Pons (tissue), 1 donor: ENCODE measurements at regions not wholly inside any gene's neighbourhood (a gene's known extent, or its start where the extent isn't known, plus 50 kb on each side); places are given as distances from the start of the nearest gene placed in this dataset.

Experiments used
- DNase-seq: peaks from one replicate; pipeline ENCODE4 v3.0.0-alpha.2; 2016; ENCODE audit warnings: low spot score

DNA sequence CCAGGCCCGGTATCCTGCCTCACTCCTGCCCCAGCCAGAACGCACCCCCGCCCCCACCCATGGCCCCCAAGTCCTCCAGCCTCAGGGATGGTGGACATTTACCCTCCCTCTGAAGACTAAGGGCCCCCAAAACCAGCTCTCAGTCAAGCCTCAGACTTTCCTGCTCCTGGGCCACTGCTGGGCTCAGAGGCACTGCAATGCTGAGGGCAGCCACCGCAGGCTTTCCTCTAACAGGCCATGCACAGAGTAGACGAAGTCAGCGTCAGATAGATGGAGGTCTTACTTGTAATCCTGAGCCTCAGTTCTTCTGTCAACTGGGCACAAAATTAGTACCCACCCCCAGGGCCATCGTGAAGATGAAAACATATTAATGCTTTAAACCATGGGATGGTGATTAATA lies 92.6 kb downstream of the TTC32 start:
- no peak for DNase-seq

DNA sequence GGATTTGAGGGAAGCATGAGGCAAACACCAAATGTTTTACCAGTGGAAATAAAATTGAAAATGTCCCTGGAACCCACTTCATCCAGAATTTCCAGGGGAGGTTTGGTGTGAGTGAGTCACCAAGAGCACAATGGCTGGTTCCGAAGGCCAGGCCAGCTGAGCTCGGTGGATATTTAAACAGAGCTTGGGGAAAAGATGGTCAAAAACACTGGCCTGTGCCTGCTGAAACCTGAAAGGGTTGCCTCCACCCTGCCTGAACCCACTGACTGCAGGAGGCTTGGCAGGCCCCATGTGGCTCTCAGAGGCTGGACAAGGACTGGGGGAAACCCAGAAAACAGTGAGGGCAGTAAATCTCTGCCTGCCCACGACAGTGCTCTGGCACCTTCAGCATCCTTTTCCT lies 93.9 kb downstream of the TTC32 start:
- DNase-seq = no peak

DNA sequence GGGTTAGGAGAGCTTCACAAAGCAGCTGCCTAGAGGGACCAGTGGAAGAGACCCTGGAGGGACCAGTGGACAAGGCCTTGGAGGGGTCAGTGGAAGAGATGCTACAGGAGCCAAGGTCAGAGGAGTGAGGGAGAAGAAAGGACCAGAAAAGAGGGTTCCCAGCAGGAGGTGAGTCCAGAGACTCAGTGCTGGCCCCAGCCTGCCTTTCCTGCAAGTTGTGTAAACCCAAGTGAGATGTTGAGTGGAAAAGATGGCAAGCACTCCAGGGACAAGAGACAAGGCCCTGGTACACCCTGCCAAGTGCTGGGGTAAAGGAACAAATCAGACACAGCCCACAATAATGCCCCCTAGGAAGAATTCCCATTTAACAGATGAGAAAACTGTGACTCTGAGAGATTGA lies 94.4 kb downstream of the TTC32 start:
- DNase-seq = no peak

DNA sequence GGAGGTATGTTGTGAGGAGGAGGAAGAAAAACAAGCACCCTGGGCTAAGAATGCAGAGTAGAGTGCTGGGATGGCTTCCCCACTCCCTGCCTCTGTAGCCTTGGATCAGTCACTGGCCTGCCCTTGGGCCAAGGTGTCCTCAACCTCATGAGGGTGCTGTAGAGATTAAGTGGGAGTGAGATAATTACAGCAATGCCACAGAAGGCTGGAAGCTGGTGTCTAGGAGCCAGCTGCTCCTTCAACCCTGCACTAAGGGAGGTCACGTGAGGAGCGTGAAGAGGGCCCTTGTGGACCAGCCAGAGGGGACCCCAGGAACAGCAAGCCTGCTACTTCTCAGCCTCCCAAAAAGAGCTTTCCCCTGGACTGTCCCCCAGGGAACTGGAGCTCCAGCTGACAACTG lies 95.2 kb downstream of the TTC32 start:
- DNase-seq = no peak

DNA sequence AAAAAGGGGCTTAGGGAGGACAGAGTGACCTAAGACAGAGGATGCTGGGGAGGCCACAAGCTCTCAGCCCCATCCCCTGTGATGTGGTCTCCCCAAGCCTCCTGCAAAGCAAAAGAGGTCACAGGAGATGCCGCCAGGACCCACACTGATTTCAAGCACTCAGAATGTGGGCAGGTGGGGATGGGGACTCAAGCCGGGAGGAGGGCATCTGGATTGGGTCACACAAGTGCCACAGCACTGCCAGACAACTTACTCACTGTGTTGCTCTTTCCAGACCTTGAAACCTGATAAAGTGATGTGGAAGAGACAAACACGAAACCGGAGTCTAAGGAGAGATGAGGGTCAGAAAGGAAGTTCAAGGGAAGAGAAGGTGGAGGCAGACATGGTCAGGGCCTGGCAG lies 95.7 kb downstream of the TTC32 start:
- no peak for DNase-seq

DNA sequence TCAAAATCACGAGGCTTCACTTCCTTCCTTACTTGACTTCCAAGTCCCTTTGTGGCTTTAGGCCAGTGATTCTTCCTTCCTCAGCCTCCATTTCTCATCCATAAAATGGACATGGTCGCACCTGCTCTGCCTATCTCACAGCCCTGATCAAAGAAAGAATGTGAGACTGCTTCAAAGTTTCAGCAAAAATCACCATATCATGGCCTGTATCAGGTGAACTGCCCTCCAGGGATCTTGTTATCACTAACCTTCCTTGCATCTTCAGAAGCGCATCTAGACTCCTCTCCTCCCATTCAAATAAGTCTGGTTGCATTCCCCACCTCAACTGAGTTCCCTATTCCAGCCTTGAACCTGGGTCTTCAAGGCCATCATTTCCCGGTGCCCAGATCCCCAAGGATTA lies 96.5 kb downstream of the TTC32 start:
- no peak for DNase-seq

DNA sequence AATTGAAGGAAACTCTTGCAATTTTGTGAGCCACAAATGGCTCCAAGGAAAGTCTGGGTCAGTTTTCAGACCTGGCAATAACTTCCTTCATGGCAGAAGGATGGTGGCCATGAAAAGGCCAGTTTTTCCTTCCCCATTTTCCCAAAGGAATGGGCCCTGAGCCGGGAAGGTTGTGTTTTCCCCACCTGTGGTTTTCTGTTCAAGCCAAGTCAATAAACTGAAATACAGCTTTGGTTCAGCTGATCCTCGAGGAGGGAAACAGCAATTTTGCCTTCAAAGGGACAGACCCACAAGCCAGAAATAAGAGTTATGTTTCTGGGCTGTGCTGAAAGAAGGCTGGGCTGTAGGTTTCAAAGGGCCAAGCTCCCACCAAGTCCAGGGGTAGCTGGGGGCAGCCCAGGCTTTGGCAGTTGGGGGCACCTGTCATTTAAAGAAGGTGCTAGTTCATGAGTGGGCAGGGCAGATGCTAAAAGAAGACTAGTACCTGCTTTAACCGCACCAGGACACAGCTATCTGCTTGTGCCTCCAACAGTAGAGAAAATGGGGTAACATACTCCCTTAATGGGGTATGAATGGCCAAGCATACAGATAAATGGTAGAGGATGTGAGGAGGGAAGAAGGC lies 97.0 kb downstream of the TTC32 start:
- DNase-seq = no peak

DNA sequence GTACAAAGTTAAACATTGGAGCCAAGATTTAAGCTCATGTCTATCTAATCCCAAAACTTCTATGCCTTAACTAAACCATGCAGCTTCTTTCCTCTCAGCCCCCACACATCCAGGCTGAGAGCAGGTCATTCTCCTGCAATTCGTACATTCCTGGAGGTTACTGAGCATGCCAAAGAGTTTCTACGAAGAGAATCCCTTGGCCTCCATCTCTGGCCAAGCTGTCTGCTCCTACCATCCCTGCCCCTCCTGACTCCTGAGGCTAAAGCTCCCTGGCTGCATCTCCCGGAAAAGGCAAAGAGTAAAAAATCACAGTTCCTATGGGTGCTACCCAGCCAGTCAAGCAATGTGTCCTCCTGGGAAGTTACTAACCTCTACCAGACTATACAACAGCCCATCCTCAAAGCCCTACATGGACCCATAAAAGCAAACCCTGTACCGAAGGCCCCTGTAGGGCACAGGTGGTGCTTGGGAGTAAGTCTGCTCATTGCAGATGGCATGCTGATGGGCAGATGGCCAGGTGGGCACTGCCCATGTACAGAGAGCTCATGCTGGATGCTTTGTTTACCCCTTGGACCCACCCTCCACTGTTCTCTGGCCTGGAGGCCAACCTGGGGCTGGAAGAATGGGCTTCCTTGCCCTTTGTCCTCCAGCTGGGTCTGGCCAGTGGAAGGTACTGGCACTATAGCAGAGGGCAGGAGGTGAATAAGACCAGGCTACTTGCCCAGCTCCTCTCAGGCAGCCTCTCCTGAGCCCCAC lies 99.5 kb downstream of the TTC32 start:
- DNase-seq = no peak

- DNase-seq = no peak
These were observed 100.3 kb downstream of the TTC32 start for GRCh38 chr2:19801367-19802080.

- DNase-seq = no peak
These were observed 101.0 kb downstream of the TTC32 start for GRCh38 chr2:19800796-19801195.

DNA sequence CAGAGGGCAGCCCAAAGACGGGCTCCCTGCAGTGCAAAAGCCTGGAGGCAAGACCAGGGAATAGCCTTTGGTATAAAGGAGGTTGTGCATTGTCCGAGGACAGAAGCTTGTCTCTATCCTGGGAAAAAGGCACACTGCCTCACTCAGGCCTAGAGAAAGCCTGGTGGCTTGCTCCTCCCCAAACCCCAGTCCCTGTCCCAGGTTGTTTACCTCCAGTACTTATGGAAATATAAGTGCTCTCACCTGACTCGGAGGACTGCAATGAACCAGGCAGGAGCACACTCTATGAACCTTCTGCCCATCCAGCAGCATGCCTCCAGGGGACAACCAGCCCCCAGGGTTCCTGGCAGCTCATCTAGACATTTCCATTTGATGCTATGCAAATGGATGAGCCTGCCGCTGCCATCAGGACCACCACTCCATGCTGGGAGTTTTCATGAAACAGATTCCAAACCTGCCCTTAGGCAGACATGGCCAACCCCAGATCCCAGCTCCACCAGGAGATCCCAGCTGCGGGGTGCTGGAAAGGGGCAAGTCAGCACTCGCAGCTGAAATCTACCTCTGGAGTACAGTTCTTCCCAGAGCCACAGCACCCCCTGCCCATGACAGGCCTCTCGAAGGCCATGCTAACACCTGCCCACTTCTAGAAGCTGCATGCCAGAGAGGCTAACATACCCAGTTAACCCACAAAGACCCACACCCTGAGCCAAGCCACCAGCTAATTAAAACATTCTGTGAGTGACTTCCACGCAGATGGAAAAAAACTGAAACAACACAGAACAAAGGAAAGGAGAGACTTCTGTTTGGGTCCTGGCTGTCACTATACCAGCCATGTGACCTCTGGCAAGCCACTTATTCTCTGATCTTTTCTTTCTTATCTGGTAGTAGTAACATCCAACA lies 101.7 kb downstream of the TTC32 start:
- DNase-seq = no peak

DNA sequence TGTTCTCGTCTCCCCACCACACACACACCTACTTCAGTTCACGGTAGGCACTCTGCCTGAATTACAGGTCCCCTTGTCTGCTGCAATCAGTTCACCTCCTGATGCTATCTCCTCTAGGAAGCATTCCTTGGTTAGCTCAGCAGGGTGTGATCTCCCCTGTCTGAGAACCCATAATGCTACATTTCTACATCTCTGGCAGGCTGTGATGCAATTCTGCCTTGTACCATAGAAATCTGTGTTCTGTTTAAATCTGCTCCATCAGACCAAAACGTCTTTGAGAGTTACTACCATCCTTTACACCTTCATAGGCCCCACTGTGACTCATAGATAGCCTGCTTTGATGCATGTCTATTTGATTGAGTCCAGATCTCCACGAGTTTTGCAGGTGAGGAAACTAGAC lies 103.9 kb downstream of the TTC32 start:
- DNase-seq = no peak

DNA sequence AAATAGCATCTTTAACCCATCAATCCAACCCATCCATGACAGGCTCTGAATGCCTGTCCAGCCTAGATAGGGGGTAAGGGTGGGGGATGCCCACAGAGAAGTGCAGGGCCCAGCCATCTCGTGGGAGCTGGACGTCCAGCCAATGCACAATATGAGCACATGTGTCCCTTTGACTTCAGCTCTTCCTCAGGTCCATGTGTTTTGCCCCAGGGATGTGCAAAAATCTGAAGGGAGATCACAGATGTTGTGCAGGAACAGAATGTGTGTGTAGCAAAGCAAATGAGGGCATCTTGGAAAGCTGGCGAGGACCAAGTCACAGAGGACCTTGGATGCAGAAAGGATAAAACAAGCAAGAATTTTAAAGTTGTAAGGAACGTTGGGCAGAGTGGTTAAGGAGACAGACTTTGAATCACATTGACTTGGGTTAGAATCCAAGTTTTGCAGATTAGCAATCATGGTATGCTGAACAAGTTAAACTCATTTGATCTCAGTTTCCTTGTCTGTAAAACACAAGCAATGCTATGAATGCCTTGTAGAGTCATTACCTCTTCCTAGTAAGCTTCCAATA lies 104.5 kb downstream of the TTC32 start:
- no peak for DNase-seq

DNA sequence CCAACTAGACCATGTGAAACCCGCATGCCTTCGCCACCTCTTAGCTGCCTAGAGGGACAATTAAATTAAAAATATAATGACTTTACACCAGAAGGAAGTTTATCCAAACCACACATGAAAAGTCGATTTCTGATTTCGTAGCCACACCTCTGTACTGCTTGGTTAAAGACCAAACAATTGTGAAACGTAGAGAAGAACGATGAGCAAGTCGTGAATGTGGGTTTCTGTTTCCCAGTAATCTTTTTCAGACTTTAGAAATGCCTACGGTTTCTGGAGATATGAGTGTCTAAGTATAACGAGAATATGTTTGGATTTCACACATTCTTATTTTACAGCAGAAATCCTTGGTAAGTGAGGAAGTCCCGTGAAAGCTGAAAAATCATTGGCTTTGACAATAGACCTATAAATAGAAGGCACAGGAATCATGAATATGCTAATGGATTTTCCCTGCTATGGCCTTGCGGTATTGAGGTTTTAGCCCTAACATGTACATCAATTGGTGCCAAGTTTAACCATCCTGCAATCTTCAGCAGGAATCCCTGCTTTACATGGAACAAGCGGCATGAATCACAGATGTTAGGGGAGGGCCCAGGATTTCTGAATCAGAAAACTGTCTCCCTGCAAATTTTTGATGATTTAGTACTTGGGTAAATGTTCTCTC lies 105.6 kb downstream of the TTC32 start:
- no peak for DNase-seq

- no peak for DNase-seq
These were observed 108.5 kb downstream of the TTC32 start for GRCh38 chr2:19793132-19793750.

DNA sequence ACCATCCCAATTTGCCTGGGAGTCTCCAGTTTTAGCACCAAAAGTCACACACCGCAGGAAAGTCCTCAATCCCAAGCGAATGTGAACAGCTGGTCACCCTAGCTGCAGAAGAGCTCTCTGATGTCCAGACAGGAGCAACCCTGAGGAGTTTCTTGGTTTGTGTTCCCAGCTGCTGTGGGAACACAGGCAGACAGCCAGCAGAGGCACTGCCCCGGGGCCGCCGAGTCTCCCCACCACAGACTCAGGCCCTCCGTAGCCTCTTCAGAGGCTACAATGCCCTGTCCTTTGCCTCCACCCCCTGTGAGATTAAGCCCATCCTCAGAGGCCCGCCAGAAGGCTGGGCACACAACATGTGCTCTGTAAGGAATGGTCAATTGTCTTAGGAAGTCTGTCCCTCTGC lies 111.5 kb downstream of the TTC32 start:
- no peak for DNase-seq

DNA sequence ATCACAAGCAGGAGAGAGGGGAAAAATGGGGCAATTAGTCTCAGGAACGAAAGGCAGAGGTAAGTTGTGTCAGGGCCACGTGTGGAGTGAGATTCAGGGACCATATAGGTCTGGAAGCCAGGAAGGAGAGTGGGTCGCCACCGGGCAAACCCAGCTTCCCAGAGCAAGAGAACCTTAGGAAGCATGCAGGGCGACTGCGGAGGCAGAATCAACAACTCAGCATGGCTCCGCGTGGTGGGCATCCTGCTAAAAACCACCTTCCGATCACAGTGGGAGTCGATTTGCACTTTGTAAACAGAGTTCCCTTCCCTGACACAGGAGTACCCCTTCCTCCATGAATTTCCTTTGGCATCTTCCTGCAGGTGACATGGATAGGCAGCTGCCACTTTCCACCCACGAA lies 114.6 kb downstream of the TTC32 start:
- DNase-seq = no peak

DNA sequence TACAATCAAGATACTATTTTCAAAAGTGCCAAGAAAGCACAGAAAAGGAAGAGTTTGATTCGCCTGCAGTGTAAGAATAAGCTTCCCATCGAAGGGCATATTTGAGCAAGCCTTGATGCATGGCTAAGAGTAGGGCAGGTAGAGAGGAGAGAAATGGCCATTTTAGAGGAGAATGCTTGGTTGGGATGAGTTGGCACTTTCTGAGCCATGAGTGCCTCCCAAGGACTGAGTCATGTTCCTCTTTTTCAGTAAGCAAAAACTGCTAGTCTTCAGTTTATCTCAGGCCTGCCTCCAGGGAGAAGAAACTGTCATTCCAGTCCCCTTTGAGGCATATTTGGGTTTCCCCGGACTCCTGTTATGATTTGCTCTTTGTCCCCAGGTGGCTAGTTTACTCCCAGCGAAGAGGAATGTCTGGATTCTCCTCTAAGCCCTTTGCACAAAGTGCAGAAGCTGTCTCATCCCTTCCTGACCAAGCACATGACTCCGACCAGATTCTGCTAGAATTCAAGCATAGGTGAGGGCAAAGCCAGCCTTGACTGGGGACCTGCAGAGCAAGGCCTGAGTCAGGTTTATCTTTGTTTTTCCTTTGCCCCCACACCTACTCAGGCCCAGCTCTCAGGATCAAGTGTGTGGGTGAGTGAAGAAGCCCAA lies 115.2 kb downstream of the TTC32 start:
- no peak for DNase-seq

- DNase-seq = no peak
These were observed 115.9 kb downstream of the TTC32 start for GRCh38 chr2:19785867-19786266.

DNA sequence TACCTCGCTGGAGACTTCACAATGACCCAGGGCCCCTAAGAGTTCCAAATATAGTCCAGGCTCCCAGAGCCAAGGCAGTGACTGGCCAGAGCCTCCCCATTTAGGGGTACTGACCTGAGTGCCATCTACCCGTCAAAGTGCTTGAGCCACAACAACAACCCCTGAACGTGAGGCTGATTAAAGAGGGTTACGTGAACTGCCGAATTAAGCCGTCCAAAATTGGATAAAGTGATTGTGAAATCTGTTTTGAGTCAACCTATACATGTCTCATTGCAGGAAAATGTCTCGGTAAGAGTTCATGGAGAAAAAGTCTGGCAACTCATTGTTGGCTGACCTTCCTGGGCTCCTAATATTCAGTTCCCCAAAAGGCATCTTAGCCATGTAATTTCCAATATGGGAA lies 116.3 kb downstream of the TTC32 start:
- no peak for DNase-seq
